HFF-Myc (cell line): ENCODE measurements at regions not wholly inside any gene's neighbourhood (a gene's known extent, or its start where the extent isn't known, plus 50 kb on each side); places are given as distances from the start of the nearest gene placed in this dataset.

ENCODE experiments used
- DNase-seq: peaks from one replicate; pipeline ENCODE4 v3.0.0-alpha.2; 2011; ENCODE audit warnings: low read depth; ENCODE audit errors: extremely low read depth
- H3K4me3 ChIP-seq: replicated peaks from 2 replicates; pipeline ENCODE4 v1.5.1; 2011; ENCODE audit warnings: low read depth, mild to moderate bottlenecking, control low read depth, low read length
- TF ChIP-seq, protein P1 (sequence below): IDR thresholded peaks from 2 replicates; pipeline ENCODE4 v1.5.1; 2012; ENCODE audit warnings: mild to moderate bottlenecking, low read depth, low read length, control low read depth; ENCODE audit errors: missing control alignments

DNA sequence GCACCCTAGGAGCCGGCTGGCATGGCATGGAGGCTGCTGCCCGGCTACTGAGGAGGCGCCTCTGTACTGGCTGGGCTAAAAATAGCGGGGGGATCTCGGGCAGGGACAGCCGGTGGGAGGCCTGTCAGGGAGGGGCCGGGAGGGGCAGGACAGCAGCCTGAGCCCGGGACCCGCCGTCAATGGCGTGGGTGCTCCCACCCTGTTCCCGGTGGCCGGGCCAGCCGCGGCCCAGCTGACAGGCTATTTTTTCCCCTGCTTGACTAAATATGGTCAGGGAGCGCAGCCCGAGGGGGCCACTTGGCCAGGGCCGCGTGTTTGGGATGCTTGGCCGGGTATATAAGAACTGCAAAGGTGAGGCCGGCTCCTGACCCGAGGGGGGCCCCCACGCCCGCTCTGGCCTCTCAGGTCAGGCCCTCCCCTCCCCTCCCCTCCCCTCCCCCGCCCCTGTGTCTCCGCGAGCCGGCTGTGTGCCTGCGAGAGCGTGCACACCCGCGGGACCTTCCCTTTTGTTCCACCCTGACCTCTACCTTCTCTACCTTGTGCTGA lies 74.4 kb upstream of the GATA5 start:
- H3K4me3 ChIP-seq = no peak overlapping the region
- no peak for DNase-seq
- TF ChIP-seq, protein P1, sequence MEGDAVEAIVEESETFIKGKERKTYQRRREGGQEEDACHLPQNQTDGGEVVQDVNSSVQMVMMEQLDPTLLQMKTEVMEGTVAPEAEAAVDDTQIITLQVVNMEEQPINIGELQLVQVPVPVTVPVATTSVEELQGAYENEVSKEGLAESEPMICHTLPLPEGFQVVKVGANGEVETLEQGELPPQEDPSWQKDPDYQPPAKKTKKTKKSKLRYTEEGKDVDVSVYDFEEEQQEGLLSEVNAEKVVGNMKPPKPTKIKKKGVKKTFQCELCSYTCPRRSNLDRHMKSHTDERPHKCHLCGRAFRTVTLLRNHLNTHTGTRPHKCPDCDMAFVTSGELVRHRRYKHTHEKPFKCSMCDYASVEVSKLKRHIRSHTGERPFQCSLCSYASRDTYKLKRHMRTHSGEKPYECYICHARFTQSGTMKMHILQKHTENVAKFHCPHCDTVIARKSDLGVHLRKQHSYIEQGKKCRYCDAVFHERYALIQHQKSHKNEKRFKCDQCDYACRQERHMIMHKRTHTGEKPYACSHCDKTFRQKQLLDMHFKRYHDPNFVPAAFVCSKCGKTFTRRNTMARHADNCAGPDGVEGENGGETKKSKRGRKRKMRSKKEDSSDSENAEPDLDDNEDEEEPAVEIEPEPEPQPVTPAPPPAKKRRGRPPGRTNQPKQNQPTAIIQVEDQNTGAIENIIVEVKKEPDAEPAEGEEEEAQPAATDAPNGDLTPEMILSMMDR = no peak

DNA sequence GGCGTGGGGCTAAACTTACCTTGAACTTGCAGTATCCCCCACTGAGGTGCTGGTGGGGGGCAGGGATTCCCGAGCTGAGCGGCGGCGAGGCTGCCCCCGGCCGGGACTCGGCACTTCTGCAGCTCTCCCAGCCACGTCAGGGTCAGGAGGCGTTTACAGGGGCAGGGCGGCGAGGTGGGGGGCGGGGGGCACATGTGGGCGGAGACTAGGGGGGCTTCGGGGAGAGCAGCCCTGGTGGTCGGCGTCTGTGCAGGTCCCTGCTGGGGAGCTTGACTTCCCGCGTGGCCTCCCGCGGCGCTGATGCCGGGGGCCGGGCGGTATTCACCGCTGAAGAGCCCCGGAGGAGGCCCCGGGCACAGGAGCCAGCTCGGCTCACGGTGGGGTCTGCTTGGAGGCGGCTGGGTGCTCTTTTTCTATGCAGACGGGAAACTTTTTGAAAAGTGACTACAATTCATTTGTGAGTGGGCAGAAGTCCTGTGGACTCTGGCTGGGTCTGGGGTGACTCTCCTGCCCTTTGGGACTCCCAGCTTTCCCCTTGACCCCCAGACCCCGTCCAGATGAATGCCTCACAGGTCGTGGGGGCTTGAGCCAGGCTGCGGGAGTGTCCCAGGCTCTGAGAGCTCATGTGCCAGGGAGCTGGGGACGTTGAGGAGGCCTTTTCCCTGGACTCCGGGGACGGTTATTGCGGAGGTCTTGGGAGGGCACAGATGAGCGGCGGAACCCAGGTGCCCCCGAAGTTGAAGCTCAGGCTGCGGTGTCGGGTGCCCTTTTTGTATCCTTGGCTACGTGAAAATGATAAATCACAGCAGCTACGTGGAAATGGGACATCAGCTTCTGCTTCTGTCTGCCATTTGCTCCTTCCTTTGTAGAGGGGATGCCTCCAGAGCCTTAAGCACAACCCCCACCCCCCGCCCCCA lies 75.9 kb upstream of the GATA5 start:
- TF ChIP-seq, protein P1 = no peak
- H3K4me3 ChIP-seq = no peak overlapping the region
- DNase-seq = no peak

DNA sequence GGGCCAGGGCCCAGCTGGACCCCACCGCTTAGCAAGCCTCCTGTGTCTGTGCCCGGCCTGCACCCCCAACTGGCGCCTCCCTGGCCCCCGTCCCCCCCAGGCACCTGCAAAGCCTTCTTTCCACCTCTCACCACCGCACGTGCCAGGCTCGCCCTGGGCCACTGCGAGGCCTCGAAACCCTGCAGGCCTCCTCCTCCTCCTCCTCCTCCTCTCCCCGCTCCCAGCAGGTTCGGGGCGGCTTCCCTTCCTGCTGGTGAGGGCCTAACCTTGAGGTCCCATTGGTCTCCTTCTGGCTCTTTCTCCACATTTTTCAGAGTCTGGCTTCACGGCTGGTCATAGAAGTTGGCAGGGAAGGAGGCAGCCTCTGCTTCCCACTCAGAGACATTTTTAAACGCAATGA lies 76.8 kb upstream of the GATA5 start:
- TF ChIP-seq, protein P1 = no peak
- DNase-seq = no peak
- no peak overlapping the region for H3K4me3 ChIP-seq

DNA sequence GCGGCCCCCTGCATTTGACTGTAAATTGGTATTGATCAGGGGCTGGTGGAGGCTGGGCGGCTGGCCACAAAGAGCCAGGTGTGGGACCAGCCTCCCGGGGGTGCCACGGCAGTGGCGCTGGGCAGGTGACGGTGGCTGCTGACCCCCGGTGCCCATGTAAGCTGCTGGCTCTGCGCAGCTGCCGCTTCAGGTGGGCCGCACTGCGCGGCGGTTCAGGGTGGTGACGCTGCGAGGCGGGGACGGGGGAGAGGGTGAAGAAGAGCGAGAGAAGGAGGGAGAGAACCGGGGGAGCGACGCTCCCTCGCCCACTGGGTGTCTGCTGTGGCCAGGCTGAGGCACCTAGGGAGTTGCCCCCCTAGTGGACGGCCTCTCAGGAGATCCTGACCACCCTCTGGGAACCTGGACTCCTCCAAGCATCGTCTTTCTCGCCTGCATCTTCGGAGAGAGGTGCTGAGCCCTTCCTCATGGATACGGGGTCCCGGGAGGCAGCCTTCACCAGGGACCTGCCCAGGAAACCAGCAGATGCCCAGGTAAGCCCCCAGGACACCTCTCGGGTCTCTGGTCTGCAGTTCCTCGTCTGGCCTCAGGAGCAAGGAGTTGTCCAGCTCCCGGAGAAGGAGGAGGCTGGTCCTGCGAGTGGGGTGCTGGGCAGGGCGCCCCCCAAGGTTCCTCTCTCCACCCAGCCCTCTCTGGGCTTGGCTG lies 77.5 kb upstream of the GATA5 start:
- DNase-seq = no peak
- TF ChIP-seq, protein P1 = no peak
- H3K4me3 ChIP-seq = no peak overlapping the region

DNA sequence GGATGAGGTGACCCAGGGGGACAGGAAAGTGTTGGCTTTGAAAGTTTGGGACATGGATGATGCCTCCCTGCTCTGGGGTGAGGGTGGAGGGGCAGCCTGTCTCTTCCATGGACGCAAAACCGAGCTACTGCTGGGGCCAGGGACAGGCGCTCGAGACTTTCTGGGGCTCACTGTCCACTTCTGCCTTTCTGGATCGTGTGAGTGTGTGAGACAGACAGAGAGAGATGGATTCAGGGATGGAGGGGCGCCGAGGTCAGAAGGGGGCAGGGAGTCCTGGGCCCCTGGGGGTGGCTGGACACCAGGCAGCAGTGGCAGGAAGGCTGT lies 78.0 kb upstream of the GATA5 start:
- TF ChIP-seq, protein P1 = no peak
- H3K4me3 ChIP-seq = no peak overlapping the region
- DNase-seq = no peak

DNA sequence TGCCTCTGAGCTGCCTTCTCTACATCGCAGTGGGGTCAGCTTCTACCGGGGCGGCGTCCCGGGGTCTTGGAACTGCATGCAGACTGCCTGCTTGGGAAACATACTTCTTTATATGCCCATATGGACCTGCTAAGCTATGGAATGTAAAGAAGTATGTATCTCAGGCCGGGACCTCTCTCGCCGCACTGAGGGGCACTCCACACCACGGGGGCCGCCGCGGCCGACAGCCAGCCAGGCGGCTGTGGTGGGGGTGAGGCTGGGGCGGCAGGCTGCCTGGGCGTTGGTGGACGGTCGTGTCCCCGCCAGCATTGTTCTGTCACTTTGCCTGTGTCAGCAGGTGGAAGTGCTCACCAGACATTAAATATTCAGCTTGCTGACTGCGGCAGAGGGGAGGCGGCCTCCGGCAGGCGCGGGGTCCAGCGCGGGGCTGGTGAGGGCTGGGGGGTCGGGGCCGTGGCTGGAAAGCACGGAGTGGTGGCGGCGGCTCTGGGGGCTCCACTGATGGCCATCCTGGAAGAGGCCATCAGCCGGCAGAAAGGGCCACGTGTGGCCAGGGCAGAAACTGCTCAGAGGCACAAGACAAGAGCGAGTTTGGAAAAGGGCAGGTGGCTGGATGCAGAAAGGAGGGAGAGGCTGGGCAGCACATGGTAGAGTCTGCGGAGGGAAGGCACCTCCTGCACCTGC lies 78.6 kb upstream of the GATA5 start:
- DNase-seq = no peak
- H3K4me3 ChIP-seq = no peak overlapping the region
- TF ChIP-seq, protein P1 = no peak
